Posterior vena cava (tissue), 2 donors: ENCODE measurements at regions not wholly inside any gene's neighbourhood (a gene's known extent, or its start where the extent isn't known, plus 50 kb on each side); places are given as distances from the start of the nearest gene placed in this dataset.

Experiments used
- DNase-seq: peaks from one replicate; pipeline ENCODE4 v3.0.0-alpha.2; 2020; ENCODE audit warnings: low spot score
- intact Hi-C, 2 donors: fragments of 100-400 bp; cut with DNase I; formaldehyde crosslinking; loops; one replicate each; pipeline versions ENCODE4 v1.14.1 to v1.14.2; 2022 to 2023
- donor health status: DM: yes; HTN: yes; CAD: no.
- donor health status: DM: yes; HTN: yes; CAD: no.

DNA sequence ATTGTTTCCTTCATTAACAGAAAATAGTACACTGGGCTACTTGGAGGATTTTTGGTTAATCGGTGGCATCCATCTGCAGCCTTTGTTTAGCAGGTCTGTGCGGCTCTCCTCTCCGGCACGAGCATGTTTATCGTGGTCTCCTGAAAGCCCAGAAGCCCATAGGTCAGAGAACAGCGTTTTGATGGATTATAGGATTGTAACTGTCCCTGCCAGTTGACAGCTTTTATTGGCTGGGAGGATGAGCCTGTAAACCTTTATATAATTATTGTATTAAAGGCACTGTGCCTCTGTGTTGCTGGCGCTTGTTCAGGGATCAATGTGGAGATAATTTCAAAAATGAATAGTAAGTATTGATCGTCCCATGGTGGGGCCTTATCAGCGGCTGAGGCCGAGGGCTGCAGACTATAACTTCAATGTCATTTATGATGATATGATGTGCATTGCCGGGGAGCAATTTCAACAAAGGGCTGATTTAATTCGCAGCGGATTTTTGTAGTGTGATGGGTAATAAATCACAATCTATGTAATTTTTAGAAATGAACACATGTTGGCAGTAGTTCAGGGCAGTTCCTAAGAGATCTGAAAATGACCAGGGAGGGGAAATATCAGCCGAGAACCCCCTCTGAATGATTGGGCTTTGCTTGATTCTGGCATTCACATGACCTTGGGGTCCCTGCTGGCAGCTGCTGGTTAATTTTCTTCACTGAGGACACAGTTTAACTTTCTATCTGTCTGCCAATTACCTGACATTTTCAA is 736.1 kb downstream of the GALR1 start:
- DNase-seq = no peak
- intact Hi-C loops = loop anchor here in 1 of 2 donors (5.0 kb wide), 1 partner anchor 367 kb away; no protein-coding TSS in a partner anchor

- intact Hi-C loops = no loop called here
- no peak for DNase-seq
Observed at GRCh38 chr18:77990131-77990530, 740.5 kb downstream of the GALR1 start.

DNA sequence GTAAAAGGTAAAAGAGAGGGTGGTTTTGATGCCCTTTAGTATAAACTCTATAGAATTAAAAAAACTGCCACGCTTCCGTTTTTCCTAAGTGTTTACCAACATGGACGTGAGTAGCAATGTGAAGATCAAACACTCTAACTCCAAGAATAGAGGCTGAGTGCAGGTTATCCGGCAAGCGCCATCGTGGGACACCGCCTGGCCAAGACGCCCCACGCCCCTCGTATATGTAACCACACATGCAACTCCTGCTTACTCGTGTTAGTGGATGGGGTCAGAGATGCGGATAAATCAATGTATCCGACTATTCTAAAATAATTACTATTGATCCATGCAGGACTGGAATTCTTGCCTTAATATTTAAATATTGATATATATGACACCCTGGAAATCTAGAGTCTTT is 741.3 kb downstream of the GALR1 start:
- DNase-seq = no peak
- intact Hi-C loops = no loop called here

- intact Hi-C loops = no loop called here
- no peak for DNase-seq
Observed at GRCh38 chr18:77992057-77992456, 742.4 kb downstream of the GALR1 start.

GRCh38 chr18:77993188-77993981 is 743.7 kb downstream of the GALR1 start:
- no peak for DNase-seq
- intact Hi-C loops = no loop called here

DNA sequence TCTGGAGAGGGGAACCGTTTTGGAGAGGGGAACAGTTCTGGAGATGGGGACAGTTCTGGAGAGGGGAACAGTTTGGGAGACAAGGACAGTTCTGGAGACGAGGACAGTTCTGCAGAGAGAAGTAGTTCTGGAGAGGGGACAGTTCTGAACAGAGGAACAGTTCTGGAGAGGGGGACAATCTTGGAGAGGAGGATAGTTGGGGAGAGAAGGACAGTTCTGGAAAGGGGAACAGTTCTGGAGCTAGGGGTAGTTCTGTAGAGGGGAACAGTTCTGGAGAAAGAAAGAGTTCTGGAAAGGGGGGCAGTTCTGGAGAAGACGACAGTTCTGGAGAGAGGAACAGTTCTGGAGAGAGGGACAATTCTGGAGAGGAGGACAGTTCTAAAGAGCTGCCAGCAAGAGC is 745.9 kb downstream of the GALR1 start:
- no peak for DNase-seq
- intact Hi-C loops = loop anchor here in 1 of 2 donors (2.0 kb wide), 1 partner anchor 75 kb away; no protein-coding TSS in a partner anchor

DNA sequence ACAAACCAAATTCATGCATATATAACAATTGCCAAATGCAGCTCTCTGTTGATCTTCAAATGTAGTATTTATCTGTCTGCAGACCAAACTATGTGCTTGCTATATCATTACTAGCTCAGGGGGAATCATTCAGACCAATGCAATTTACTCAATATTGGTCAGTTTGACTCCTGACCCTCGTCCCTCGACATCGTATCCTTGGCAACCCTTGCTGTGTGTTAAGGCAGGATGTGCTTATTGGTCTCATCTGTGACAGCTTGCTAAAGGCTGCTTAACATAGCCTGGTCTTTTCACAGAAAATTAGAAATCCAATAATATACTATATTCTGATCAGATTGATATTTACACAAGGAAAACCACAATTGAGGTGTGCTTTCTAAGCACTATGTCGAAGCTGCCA is 747.1 kb downstream of the GALR1 start:
- intact Hi-C loops = no loop called here
- no peak for DNase-seq

DNA sequence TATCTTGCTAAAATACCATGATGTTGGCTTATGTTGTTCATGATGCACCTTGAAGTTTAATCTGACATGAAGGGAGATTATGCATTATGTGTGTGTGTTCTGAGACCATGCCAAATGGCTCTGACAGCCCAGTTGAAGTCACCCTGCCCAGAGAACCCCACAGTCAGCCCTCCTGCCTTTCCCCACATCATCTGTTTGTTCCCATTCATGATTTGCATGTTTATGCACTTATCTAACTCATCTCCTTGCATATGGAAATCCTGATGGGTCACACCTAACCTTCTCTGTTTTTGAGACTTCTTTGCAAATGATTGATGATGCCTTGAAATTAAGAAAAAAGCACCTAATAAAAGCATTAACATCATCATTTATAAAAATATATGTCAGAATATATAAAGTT is 752.2 kb downstream of the GALR1 start:
- intact Hi-C loops = no loop called here
- DNase-seq = no peak

DNA sequence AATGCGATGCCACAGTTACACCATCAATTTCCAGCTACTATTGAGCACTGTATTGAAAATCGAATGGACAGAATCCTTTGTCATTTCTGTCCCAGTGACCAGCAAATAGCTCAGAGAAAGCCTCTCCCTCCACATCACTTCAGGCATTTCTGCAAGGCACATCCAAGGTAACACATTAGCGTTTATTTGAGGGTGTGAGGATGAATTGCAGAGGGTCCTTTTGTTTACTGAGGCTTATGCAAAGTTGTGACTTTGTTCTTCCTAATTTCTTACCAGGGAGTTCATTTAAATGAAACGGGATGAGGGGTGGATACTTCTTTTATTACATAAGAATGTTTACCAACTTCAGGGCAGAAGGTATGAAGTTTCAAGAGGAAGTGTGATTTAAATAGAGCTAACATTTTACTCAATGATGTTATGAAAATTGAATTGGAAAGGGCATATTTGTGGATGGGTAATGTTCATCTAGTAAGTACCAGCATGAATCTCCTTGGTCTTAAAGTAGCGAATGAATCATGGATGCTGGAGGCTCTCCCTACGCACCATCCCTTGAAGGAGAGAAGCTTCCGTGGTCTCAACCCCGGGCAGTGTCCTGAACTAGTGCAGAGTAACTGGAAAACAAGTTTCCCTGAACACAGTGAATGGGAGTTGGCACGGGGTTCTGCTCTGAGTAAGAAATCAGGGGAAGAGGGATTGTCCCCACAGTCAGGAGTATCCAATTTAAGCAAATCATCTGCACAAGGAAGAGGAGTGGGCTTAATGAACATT is 756.5 kb downstream of the GALR1 start:
- no peak for DNase-seq
- intact Hi-C loops = no loop called here

DNA sequence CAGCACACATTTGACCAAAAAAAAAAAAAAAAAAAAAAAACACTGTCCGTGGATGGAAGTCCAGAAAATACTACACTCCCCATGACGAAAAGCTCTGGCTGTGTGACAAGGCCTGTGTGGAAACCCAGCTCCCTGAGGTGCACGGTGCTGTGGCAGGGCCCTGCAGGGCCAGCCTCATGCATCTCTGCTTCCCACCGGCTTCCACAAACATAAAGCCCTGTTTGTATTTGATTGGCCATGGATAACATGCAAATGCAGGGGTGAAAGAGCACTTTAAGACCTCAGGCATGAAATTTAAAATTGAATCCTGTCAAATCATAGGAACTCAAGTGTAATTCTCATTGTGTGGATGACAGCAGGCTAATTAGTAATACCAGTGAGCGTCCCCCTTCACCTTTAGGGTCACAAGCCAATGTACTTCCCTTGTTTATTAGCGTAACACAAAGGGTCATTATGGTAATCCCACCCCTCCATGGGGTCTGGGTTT is 757.2 kb downstream of the GALR1 start:
- no peak for DNase-seq
- intact Hi-C loops = no loop called here

GRCh38 chr18:78010363-78010762 is 760.7 kb downstream of the GALR1 start:
- DNase-seq = no peak
- intact Hi-C loops = no loop called here

DNA sequence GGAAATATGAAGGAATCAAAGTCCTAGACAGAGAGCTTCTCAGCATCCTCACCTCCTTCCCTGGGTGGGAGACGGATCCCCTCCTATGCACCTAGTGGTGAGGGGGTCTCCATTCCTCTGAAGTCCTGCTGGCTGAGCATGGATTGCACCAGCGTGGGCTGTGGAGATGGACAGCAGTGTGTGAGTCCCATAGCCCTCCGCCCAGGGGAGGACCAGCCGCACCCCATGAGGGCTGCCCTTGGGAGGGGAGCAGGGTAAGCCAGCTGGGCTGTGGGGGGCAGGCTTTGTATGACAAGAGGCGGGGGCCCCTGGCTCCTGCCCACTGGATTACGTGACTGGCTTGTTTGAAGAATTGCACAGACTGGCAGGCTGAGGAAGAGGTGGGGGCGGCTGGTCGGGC is 768.2 kb downstream of the GALR1 start:
- intact Hi-C loops = no loop called here
- no peak for DNase-seq

- no peak for DNase-seq
- intact Hi-C loops = no loop called here
Observed at GRCh38 chr18:78021196-78021595, 771.5 kb downstream of the GALR1 start.

- intact Hi-C loops = no loop called here
- no peak for DNase-seq
Observed at GRCh38 chr18:78031589-78031988, 781.9 kb downstream of the GALR1 start.

- intact Hi-C loops = no loop called here
- DNase-seq = no peak
Observed at GRCh38 chr18:78031991-78032390, 782.3 kb downstream of the GALR1 start.

DNA sequence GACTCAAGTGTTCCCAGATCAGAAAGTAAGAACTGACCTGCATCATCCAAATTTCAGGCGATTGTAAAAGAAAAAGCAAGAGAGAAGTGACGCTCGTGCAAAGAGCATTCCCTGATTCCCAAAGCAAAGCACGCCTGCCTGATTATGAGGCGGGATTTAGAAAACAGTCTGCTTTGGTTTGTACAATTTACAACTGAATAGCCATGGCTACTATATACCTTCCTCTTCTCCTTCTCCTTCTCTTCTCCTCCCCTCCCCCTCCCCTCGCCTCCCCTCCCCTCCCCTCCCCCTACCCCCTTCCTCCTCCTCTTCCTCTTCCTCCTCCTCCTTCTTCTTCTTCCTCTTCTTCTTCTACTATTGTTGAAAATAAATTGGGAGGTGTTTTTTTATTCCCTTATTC is 782.9 kb downstream of the GALR1 start:
- no peak for DNase-seq
- intact Hi-C loops = no loop called here

DNA sequence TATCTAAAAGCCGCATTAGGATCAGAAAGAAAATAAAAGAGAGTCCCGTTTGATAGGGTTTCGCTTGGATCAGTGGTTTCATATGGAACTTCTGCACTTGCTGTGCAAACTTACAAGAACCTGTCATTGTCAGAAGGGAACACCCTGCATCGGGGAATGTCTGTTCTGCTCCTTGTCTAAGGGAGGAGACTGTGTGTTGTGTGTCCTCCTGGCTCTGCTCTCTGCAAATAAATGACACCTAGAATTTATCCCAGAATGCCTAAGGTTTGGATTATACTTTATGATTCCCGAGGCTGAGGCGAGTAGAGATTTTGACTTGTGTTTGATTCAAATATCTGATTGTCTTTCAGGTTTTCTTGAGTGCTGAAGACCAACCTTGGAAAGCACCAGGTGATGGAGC is 785.1 kb downstream of the GALR1 start:
- intact Hi-C loops = no loop called here
- DNase-seq = no peak

DNA sequence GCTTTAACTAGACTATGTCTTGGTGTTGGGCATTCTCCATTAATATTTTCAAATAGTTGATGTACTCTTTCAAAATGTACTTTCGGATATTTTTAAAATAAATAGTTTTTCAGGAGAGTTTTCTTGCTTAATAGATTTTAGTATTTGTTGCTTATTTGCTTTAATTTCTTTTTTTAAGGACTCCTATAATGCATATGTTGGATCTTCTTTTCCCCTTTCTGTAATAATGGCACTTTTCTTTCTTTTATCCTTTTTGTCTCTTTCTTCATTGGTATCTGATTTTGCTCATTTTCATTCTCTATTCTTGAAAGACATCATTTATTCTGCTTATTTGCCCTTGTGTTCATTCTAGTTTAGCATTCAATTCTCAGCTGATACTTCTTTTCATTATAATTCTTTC is 791.6 kb downstream of the GALR1 start:
- intact Hi-C loops = loop anchor here in 1 of 2 donors (5.0 kb wide), 1 partner anchor 601 kb away; no protein-coding TSS in a partner anchor

GRCh38 chr18:78046631-78047030 is 797.0 kb downstream of the GALR1 start:
- DNase-seq = no peak
- intact Hi-C loops = no loop called here

More for the DNA sequence above, 791.6 kb downstream of the GALR1 start:
- no peak for DNase-seq

- DNase-seq = no peak
- intact Hi-C loops = no loop called here
Observed at GRCh38 chr18:78049281-78049680, 799.6 kb downstream of the GALR1 start.
